ENCODE measurements at regions not wholly inside any gene's neighbourhood (a gene's known extent, or its start where the extent isn't known, plus 50 kb on each side); places are given as distances from the start of the nearest gene placed in this dataset.

- Histone ChIP-seq H3K9ac (ENCODE audit: control insufficient read depth, extremely low read depth, insufficient read depth, low read length) (no peak overlapping the region), H3K4me3 (ENCODE audit: control insufficient read depth in 2 of 3, extremely low read depth in 1 of 3, insufficient read depth in 2 of 3, low read depth in 1 of 3, low read length in 3 of 3) (no peak overlapping the region), H3K9me3 (ENCODE audit: control insufficient read depth, low read depth, low read length) (no peaks in the 10 kb centered on the region), H3K36me3 (ENCODE audit: control insufficient read depth in 2 of 2, extremely low read depth in 1 of 2, insufficient read depth in 2 of 2, low read length in 2 of 2) (no peaks in the 10 kb centered on the region), H4K20me1 (ENCODE audit: control insufficient read depth, extremely low read depth, insufficient read depth, low read length) (no peaks in the 10 kb centered on the region), H3K4me1 (ENCODE audit: control insufficient read depth, extremely low read depth, insufficient read depth, low read length) (no peaks in the 10 kb centered on the region), H3K9me1 (ENCODE audit: control insufficient read depth, extremely low read depth, insufficient read depth, low read length) (no peaks in the 10 kb centered on the region), H3K27me3 (ENCODE audit: control insufficient read depth, extremely low read depth, insufficient read depth, low read length) (no peaks in the 10 kb centered on the region), H3K4me2 (ENCODE audit: control insufficient read depth, extremely low read depth, insufficient read depth, low read depth, low read length) (no peak overlapping the region), H3K79me2 (ENCODE audit: control insufficient read depth, insufficient read depth, low read length) (no peaks in the 10 kb centered on the region), H2AFZ (ENCODE audit: control insufficient read depth, low read length) (no peak overlapping the region), H3K27ac (ENCODE audit: control insufficient read depth, insufficient read depth, low read length) (no peak overlapping the region)
- FAIRE-seq (no peak), DNase-seq (ENCODE audit: low read depth, low spot score) (no peak)
- TF ChIP-seq CTCF (optimal IDR thresholded peaks at IDR 0.05 in 1 of 3, IDR thresholded peaks at IDR 0.05 in 1 of 3, conservative IDR thresholded peaks at IDR 0.05 in 1 of 3; ENCODE audit: extremely low read depth in 1 of 3, insufficient read depth in 2 of 3, low read length in 3 of 3) (no peak), EZH2 (IDR thresholded peaks at IDR 0.05; ENCODE audit: low read length) (no peak)
- dilution Hi-C loops (cut with MboI; ENCODE audit: extremely low pct_ligation_motif_present, low sequenced_read_pairs): no loop called here
These were observed 315.2 kb upstream of the NOX3 start for GRCh38 chr6:155770856-155771255.

GRCh38 chr6:155770313-155770712, 314.7 kb upstream of the NOX3 start:
- no peaks in the 10 kb centered on the region for H3K9me1 ChIP-seq (ENCODE audit: control insufficient read depth, extremely low read depth, insufficient read depth, low read length)
- no peak overlapping the region for H3K9ac ChIP-seq (ENCODE audit: control insufficient read depth, extremely low read depth, insufficient read depth, low read length)
- H3K27me3 ChIP-seq (ENCODE audit: control insufficient read depth, extremely low read depth, insufficient read depth, low read length): no peaks in the 10 kb centered on the region
- no peak for FAIRE-seq
- dilution Hi-C loops (cut with MboI; ENCODE audit: extremely low pct_ligation_motif_present, low sequenced_read_pairs): no loop called here
- no peak overlapping the region for H3K4me3 ChIP-seq (ENCODE audit: control insufficient read depth in 2 of 3, extremely low read depth in 1 of 3, insufficient read depth in 2 of 3, low read depth in 1 of 3, low read length in 3 of 3)
- H3K36me3 ChIP-seq (ENCODE audit: control insufficient read depth in 2 of 2, extremely low read depth in 1 of 2, insufficient read depth in 2 of 2, low read length in 2 of 2): no peaks in the 10 kb centered on the region
- no peak for TF ChIP-seq EZH2 (IDR thresholded peaks at IDR 0.05; ENCODE audit: low read length)
- no peak for TF ChIP-seq CTCF (optimal IDR thresholded peaks at IDR 0.05 in 1 of 3, IDR thresholded peaks at IDR 0.05 in 1 of 3, conservative IDR thresholded peaks at IDR 0.05 in 1 of 3; ENCODE audit: extremely low read depth in 1 of 3, insufficient read depth in 2 of 3, low read length in 3 of 3)
- H2AFZ ChIP-seq (ENCODE audit: control insufficient read depth, low read length): no peak overlapping the region
- H3K4me2 ChIP-seq (ENCODE audit: control insufficient read depth, extremely low read depth, insufficient read depth, low read depth, low read length): no peak overlapping the region
- H3K4me1 ChIP-seq (ENCODE audit: control insufficient read depth, extremely low read depth, insufficient read depth, low read length): no peaks in the 10 kb centered on the region
- H3K27ac ChIP-seq (ENCODE audit: control insufficient read depth, insufficient read depth, low read length): no peak overlapping the region
- H3K79me2 ChIP-seq (ENCODE audit: control insufficient read depth, insufficient read depth, low read length): no peaks in the 10 kb centered on the region
- H4K20me1 ChIP-seq (ENCODE audit: control insufficient read depth, extremely low read depth, insufficient read depth, low read length): no peaks in the 10 kb centered on the region
- DNase-seq (ENCODE audit: low read depth, low spot score): no peak
- H3K9me3 ChIP-seq (ENCODE audit: control insufficient read depth, low read depth, low read length): no peaks in the 10 kb centered on the region

Data from keratinocyte (primary cell).